GM18499 (cell line): ENCODE measurements at regions not wholly inside any gene's neighbourhood (a gene's known extent, or its start where the extent isn't known, plus 50 kb on each side); places are given as distances from the start of the nearest gene placed in this dataset.

Source experiments
- ATAC-seq: cut with Tn5 transposase; IDR thresholded peaks from one replicate; pipeline ENCODE4 v1.9.1; 2021; ENCODE audit warnings: moderate number of reproducible peaks; ENCODE audit not compliant: insufficient read depth, unreplicated experiment

- no peak for ATAC-seq
These were observed 152.7 kb upstream of the GSE1 start for GRCh38 chr16:85460252-85461021.

GRCh38 chr16:85461022-85461813 lies 151.9 kb upstream of the GSE1 start:
- ATAC-seq, result no peak

- ATAC-seq, result no peak
These were observed 151.1 kb upstream of the GSE1 start for GRCh38 chr16:85461814-85462713.

GRCh38 chr16:85462714-85463611 lies 150.2 kb upstream of the GSE1 start:
- ATAC-seq, result no peak

GRCh38 chr16:85463672-85464382 lies 149.3 kb upstream of the GSE1 start:
- ATAC-seq, result no peak

- no peak for ATAC-seq
These were observed 148.5 kb upstream of the GSE1 start for GRCh38 chr16:85464383-85465305.

- no peak for ATAC-seq
These were observed 147.5 kb upstream of the GSE1 start for GRCh38 chr16:85465328-85466303.

GRCh38 chr16:85466304-85466700 lies 146.8 kb upstream of the GSE1 start:
- ATAC-seq, result no peak

- no peak for ATAC-seq
These were observed 146.1 kb upstream of the GSE1 start for GRCh38 chr16:85466989-85467388.

- no peak for ATAC-seq
These were observed 143.1 kb upstream of the GSE1 start for GRCh38 chr16:85469929-85470590.

- ATAC-seq, result no peak
These were observed 142.2 kb upstream of the GSE1 start for GRCh38 chr16:85470873-85471272.

GRCh38 chr16:85471469-85472431 lies 141.4 kb upstream of the GSE1 start:
- ATAC-seq, result no peak

- ATAC-seq, result no peak
These were observed 140.6 kb upstream of the GSE1 start for GRCh38 chr16:85472514-85472913.

- ATAC-seq, result no peak
These were observed 139.8 kb upstream of the GSE1 start for GRCh38 chr16:85473323-85473722.

- no peak for ATAC-seq
These were observed 139.1 kb upstream of the GSE1 start for GRCh38 chr16:85473909-85474620.
